Endothelial cell of hepatic sinusoid (primary cell): ENCODE measurements at regions not wholly inside any gene's neighbourhood (a gene's known extent, or its start where the extent isn't known, plus 50 kb on each side); places are given as distances from the start of the nearest gene placed in this dataset.

Source experiments
- in situ Hi-C: cut with HindIII; loops from 2 replicates; pipeline ENCODE4 v1.10.0; 2017; ENCODE audit warnings: low sequenced_read_pairs

GRCh38 chr2:240308111-240308651 is 127.3 kb upstream of the GPC1 start:
- in situ Hi-C loops = no loop called here

DNA sequence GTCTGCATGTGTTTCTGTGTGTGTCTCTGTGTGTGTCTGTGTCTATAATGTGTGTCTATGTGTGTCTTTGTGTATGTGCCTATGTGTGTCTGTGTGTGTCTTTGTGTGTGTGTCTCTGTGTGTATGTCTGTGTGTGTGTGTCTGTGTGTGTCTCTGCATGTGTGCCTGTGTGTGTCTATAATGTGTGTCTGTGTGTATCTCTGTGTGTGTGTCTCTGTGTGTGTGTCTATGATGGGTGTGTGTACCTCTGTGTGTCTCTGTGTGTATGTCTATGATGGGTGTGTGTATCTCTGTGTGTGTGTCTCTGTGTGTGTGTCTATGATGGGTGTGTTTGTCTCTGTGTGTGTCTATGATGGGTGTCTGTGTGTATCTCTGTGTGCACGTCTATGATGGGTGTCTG is 126.2 kb upstream of the GPC1 start:
- in situ Hi-C loops = no loop called here

- in situ Hi-C loops = no loop called here
Observed at GRCh38 chr2:240310201-240310600, 125.3 kb upstream of the GPC1 start.

DNA sequence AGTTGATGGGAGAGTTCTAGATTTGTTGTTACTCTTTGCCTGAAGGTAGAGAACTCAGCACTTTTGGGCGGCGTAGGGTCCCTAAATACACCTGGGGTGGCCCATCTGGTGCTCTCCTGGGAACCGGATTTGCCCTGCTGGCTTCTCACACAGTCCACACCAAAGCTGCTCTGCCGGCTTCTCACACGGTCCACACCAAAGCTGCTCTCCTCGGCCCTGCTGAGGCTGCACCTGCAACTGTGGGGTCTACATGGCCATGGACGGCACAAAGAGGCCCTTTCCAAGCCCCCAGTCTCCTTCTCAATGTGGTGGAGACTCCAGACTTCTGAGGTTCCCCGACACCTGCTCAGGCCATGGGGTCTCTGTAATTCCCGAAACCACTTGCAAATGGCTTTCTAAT is 124.8 kb upstream of the GPC1 start:
- in situ Hi-C loops = no loop called here

- in situ Hi-C loops = no loop called here
Observed at GRCh38 chr2:240311821-240312220, 123.6 kb upstream of the GPC1 start.

- in situ Hi-C loops = no loop called here
Observed at GRCh38 chr2:240319221-240319854, 116.1 kb upstream of the GPC1 start.

- in situ Hi-C loops = no loop called here
Observed at GRCh38 chr2:240319855-240320203, 115.6 kb upstream of the GPC1 start.

- in situ Hi-C loops = no loop called here
Observed at GRCh38 chr2:240320204-240320993, 115.1 kb upstream of the GPC1 start.

DNA sequence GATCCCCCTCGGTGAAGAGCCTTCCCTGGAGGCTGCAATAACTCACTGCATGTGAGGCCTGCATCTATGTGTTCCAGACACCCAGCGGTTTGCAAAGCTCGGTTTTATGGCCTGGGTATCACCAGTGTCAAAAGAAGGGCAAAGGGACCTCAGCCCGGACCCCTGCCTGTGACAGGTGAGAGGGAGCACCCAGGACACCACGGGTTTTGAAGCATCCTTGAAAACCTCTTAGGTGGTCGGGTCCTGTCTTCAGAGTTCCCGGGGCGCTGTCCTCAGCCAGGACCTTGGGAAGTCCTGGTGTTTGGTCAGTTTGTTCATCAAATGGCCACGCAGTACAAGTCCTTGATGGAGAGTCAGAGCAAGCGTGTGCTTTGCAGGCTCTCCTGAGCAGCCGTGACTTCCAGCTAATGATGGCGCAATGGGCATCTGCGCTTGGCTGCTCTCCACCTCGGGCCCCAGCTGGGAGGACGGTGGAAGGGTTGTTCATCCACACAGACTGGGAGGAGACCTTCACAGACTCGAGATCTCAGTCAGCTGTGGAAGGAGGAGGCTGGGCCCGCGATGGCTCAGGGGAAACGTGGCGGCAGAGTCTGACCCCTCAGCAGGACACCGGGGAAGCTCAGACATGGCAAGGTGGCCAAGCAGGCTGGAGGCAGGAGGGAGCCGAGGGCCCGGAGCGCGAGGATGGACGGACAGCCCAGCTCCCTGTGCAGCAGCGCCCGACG is 113.1 kb upstream of the GPC1 start:
- in situ Hi-C loops = no loop called here

GRCh38 chr2:240322991-240323390 is 112.5 kb upstream of the GPC1 start:
- in situ Hi-C loops = no loop called here

- in situ Hi-C loops = no loop called here
Observed at GRCh38 chr2:240323601-240324291, 111.7 kb upstream of the GPC1 start.

DNA sequence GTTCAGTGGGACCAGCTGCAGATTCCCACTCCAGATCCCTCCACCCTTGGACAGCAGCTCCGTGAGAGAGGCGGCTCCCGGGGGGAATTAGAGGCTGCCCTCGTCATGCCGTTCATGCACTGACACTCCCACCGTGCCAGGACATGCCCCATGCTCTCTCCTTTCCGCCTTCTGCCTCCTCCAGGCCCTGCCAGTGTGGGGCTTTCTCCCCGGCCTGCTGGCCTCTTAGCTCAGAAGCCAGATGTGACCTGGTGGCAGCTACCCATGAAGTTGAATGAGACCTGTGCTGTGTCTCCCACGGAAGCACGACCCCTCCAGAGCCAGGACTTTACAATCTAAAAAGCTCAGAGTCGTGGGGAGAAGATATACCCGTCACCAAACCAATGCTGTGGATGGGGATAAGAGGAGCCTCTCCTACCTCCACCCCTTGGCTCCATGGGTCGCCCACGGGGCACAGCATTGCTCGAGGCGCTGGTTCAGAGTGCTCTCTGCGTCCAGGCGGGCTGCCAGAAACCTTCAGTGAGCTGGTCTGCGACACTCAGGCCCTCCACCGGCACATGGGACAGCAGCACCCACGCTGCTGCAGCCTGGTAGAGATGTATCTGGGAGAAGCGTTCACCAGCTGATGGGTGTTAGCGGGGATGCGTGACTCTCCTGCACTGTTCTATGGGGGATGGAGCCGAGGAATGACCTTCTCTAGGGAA is 111.0 kb upstream of the GPC1 start:
- in situ Hi-C loops = loop anchor here (5.0 kb wide), 1 partner anchor 98 kb away; no protein-coding TSS in a partner anchor

- in situ Hi-C loops = loop anchor here (5.0 kb wide), 1 partner anchor 97 kb away; no protein-coding TSS in a partner anchor
Observed at GRCh38 chr2:240325016-240326007, 110.2 kb upstream of the GPC1 start.

GRCh38 chr2:240326246-240326645 is 109.2 kb upstream of the GPC1 start:
- in situ Hi-C loops = loop anchor here (5.0 kb wide), 1 partner anchor 96 kb away; no protein-coding TSS in a partner anchor

- in situ Hi-C loops = loop anchor here (5.0 kb wide), 1 partner anchor 95 kb away; no protein-coding TSS in a partner anchor
Observed at GRCh38 chr2:240326886-240327285, 108.6 kb upstream of the GPC1 start.

- in situ Hi-C loops = loop anchor here (5.0 kb wide), 1 partner anchor 95 kb away; no protein-coding TSS in a partner anchor
Observed at GRCh38 chr2:240327566-240327965, 107.9 kb upstream of the GPC1 start.

- in situ Hi-C loops = loop anchor here (5.0 kb wide), 1 partner anchor 94 kb away; no protein-coding TSS in a partner anchor
Observed at GRCh38 chr2:240328526-240328925, 106.9 kb upstream of the GPC1 start.

- in situ Hi-C loops = loop anchor here (5.0 kb wide), 1 partner anchor 93 kb away; no protein-coding TSS in a partner anchor
Observed at GRCh38 chr2:240329116-240329665, 106.3 kb upstream of the GPC1 start.
